ENCODE measurements at regions not wholly inside any gene's neighbourhood (a gene's known extent, or its start where the extent isn't known, plus 50 kb on each side); places are given as distances from the start of the nearest gene placed in this dataset.

DNA sequence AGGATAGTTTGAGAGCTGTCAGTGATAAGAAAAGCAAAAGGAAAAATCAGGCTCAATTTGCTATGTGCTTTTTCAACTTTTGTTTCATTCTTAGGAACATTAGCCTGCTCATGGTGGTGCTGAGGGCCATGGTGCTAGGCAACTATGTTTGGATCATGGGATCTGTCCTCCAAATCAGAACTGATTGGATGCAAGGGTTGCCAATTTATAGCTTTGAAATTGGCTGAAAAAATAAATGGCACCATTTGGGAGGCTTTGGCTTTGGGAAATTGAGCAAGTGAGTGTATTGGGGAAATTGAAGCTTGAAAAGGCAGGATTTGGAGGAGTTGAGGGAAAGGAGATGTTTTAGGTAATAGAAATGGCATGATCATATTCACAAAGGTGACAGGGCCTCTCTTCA lies 103.8 kb downstream of the CYP26A1 start:
- TF ChIP-seq, protein P1, sequence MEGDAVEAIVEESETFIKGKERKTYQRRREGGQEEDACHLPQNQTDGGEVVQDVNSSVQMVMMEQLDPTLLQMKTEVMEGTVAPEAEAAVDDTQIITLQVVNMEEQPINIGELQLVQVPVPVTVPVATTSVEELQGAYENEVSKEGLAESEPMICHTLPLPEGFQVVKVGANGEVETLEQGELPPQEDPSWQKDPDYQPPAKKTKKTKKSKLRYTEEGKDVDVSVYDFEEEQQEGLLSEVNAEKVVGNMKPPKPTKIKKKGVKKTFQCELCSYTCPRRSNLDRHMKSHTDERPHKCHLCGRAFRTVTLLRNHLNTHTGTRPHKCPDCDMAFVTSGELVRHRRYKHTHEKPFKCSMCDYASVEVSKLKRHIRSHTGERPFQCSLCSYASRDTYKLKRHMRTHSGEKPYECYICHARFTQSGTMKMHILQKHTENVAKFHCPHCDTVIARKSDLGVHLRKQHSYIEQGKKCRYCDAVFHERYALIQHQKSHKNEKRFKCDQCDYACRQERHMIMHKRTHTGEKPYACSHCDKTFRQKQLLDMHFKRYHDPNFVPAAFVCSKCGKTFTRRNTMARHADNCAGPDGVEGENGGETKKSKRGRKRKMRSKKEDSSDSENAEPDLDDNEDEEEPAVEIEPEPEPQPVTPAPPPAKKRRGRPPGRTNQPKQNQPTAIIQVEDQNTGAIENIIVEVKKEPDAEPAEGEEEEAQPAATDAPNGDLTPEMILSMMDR (IDR thresholded peaks at IDR 0.05), result no peak
- no peak for TF ChIP-seq POLR2A (IDR thresholded peaks at IDR 0.05)
- TF ChIP-seq EP300 (IDR thresholded peaks at IDR 0.05), result no peak

All from tibial nerve (tissue), 4 donors.